D341Med (cell line): ENCODE measurements at regions not wholly inside any gene's neighbourhood (a gene's known extent, or its start where the extent isn't known, plus 50 kb on each side); places are given as distances from the start of the nearest gene placed in this dataset.

ENCODE experiments used
- DNase-seq: peaks from one replicate; pipeline ENCODE4 v3.0.0; 2012; ENCODE audit warnings: low spot score

DNA sequence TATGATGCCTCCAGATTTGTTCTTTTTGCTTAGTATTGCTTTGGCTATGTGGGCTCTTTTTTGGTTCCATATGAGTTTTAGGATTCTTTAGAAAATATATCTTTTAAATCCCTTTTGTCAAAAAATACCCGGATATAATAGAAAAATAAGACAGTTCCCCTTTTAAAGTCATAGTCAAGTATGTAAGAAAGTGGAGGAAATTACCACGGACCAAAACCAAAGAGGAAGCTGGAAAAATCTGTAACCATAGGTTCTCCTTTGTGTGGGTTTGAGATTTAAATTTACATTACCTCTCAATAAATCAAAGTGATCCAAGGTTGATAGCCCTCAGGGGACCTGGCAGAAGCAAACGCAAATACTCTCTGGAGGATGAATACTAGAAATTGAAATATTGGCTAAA lies 58.3 kb upstream of the PACRGL start:
- no peak for DNase-seq

DNA sequence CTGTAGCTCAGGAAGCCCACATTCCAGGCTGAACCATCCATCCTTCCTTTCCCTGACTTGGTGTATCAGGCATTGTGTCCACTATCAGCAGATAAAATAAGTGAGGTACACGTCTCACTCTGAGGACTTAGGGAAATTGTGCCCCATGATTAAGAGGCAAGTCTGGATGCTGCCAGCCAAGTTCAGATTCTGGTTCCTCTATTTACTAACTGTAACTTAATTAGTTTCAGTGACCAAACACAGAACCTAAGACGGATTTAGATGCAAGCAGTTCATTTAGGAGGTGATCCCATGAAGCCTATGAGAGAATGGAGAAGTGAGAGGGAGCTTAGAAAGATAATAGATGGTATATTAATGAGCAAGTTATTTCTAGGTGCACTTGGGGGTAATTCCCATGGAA lies 56.6 kb upstream of the PACRGL start:
- no peak for DNase-seq

DNA sequence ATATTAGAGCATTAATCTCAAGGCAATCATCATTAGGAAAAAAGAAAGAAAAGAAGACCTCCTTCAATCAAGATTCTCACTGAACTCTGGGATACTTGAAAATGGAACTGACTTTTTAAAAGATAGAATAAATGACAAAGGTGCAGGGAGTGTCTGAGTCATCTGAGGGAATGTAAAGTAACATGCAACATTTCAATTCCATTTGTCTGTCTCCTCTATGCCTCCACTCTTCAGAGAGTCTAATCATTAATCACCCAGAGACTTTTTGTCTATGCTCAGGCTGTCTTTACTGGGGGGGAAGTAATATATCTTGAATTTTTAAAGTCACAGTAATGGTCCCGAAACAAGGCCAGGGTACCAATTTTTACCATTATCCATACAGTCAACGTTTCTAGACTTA lies 55.0 kb upstream of the PACRGL start:
- no peak for DNase-seq

DNA sequence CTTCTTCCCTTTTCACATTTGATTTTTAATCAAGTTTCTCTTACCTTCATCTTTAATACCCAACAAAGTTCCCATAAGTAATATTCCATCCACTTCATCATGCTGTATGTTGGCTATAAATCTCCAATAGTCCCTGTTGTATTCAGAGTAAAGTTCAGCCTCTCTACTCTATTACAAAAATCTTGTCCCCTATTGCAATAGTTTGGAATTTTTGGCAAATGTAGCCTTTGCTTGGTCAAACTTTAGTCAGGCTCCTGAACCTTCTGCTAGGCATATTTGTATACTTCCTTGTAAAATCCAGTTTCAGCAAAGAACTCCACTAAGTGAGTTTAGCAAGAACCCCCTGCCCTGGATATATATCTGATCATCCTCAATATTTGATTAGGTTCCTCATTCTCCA lies 54.0 kb upstream of the PACRGL start:
- DNase-seq, result no peak
